ENCODE measurements at regions not wholly inside any gene's neighbourhood (a gene's known extent, or its start where the extent isn't known, plus 50 kb on each side); places are given as distances from the start of the nearest gene placed in this dataset.

- no peaks in the 10 kb centered on the region for H4K20me1 ChIP-seq (ENCODE audit: low read length)
- POLR2A ChIA-PET (ENCODE audit: unreplicated experiment): no interaction called here
- H3K4me1 ChIP-seq (ENCODE audit: insufficient read depth, low read length): no peaks in the 10 kb centered on the region
- no peak overlapping the region for H3K27ac ChIP-seq (ENCODE audit: low read length)
- no peak for ATAC-seq
- TF ChIP-seq EZH2 (IDR thresholded peaks at IDR 0.05; ENCODE audit: low read length, unreplicated experiment) (no peak), CTCF (conservative IDR thresholded peaks at IDR 0.05; ENCODE audit: low read depth, low read length) (no peak), EZH2phosphoT487 (IDR thresholded peaks at IDR 0.05; ENCODE audit: borderline replicate concordance, low read length) (no peak)
- H3K36me3 ChIP-seq (ENCODE audit: low read depth, low read length): no peaks in the 10 kb centered on the region
- no peaks in the 10 kb centered on the region for H3K9me2 ChIP-seq (replicated peaks; ENCODE audit: low read length)
- no peak overlapping the region for H2AFZ ChIP-seq (ENCODE audit: low read length)
- no peaks in the 10 kb centered on the region for H3K9me3 ChIP-seq (ENCODE audit: low read length)
- CTCF ChIA-PET: no interaction called here
- H3K79me2 ChIP-seq (ENCODE audit: low read length): no peaks in the 10 kb centered on the region
- H3F3A ChIP-seq (ENCODE audit: low read length, unreplicated experiment): no peaks in the 10 kb centered on the region
- DNase-seq: no peak
- H3K4me2 ChIP-seq (ENCODE audit: low read length): no peak overlapping the region
- BruUV-seq (replicated peaks): no TSS peak
- no peak overlapping the region for H3K4me3 ChIP-seq (ENCODE audit: low read length)
- intact Hi-C loops (cut with micrococcal nuclease): no loop called here
- H3K9ac ChIP-seq (ENCODE audit: low read length): no peak overlapping the region
- H3K27me3 ChIP-seq (ENCODE audit: low read length): no peaks in the 10 kb centered on the region
These were observed 1085.5 kb upstream of the RBFOX1 start for GRCh38 chr16:6247150-6247549.

- H3F3A ChIP-seq (ENCODE audit: low read length, unreplicated experiment): no peaks in the 10 kb centered on the region
- ATAC-seq (no peak), DNase-seq (no peak)
- ChIA-PET POLR2A (ENCODE audit: unreplicated experiment) (no interaction called here), CTCF (no interaction called here)
- intact Hi-C loops (cut with micrococcal nuclease): no loop called here
- H3K27ac ChIP-seq (ENCODE audit: low read length): no peak overlapping the region
- no peak overlapping the region for H3K4me2 ChIP-seq (ENCODE audit: low read length)
- H3K4me1 ChIP-seq (ENCODE audit: insufficient read depth, low read length): no peaks in the 10 kb centered on the region
- no TSS peak for BruUV-seq (replicated peaks)
- H3K36me3 ChIP-seq (ENCODE audit: low read depth, low read length): no peaks in the 10 kb centered on the region
- H3K27me3 ChIP-seq (ENCODE audit: low read length): no peaks in the 10 kb centered on the region
- H3K9me2 ChIP-seq (replicated peaks; ENCODE audit: low read length): no peaks in the 10 kb centered on the region
- no peaks in the 10 kb centered on the region for H3K79me2 ChIP-seq (ENCODE audit: low read length)
- TF ChIP-seq CTCF (conservative IDR thresholded peaks at IDR 0.05; ENCODE audit: low read depth, low read length): no peak
- TF ChIP-seq EZH2 (IDR thresholded peaks at IDR 0.05; ENCODE audit: low read length, unreplicated experiment): no peak
- TF ChIP-seq EZH2phosphoT487 (IDR thresholded peaks at IDR 0.05; ENCODE audit: borderline replicate concordance, low read length): no peak
- H4K20me1 ChIP-seq (ENCODE audit: low read length): no peaks in the 10 kb centered on the region
- H2AFZ ChIP-seq (ENCODE audit: low read length): no peak overlapping the region
- no peaks in the 10 kb centered on the region for H3K9me3 ChIP-seq (ENCODE audit: low read length)
- no peak overlapping the region for H3K9ac ChIP-seq (ENCODE audit: low read length)
- H3K4me3 ChIP-seq (ENCODE audit: low read length): no peak overlapping the region
These were observed 1086.4 kb upstream of the RBFOX1 start for GRCh38 chr16:6246266-6246665.

- TF ChIP-seq EZH2phosphoT487 (IDR thresholded peaks at IDR 0.05; ENCODE audit: borderline replicate concordance, low read length): no peak
- no peak for TF ChIP-seq CTCF (conservative IDR thresholded peaks at IDR 0.05; ENCODE audit: low read depth, low read length)
- no peak for TF ChIP-seq EZH2 (IDR thresholded peaks at IDR 0.05; ENCODE audit: low read length, unreplicated experiment)
- no peak overlapping the region for H3K4me2 ChIP-seq (ENCODE audit: low read length)
- CTCF ChIA-PET: no interaction called here
- H3K9me2 ChIP-seq (replicated peaks; ENCODE audit: low read length): no peaks in the 10 kb centered on the region
- no peaks in the 10 kb centered on the region for H3K36me3 ChIP-seq (ENCODE audit: low read depth, low read length)
- H3K27me3 ChIP-seq (ENCODE audit: low read length): no peaks in the 10 kb centered on the region
- no peaks in the 10 kb centered on the region for H3K79me2 ChIP-seq (ENCODE audit: low read length)
- H3K9ac ChIP-seq (ENCODE audit: low read length): no peak overlapping the region
- no peak overlapping the region for H3K27ac ChIP-seq (ENCODE audit: low read length)
- no peaks in the 10 kb centered on the region for H4K20me1 ChIP-seq (ENCODE audit: low read length)
- DNase-seq: no peak
- no peaks in the 10 kb centered on the region for H3K4me1 ChIP-seq (ENCODE audit: insufficient read depth, low read length)
- H2AFZ ChIP-seq (ENCODE audit: low read length): no peak overlapping the region
- POLR2A ChIA-PET (ENCODE audit: unreplicated experiment): no interaction called here
- BruUV-seq (replicated peaks): no TSS peak
- no peak overlapping the region for H3K4me3 ChIP-seq (ENCODE audit: low read length)
- no peaks in the 10 kb centered on the region for H3F3A ChIP-seq (ENCODE audit: low read length, unreplicated experiment)
- no peak for ATAC-seq
- H3K9me3 ChIP-seq (ENCODE audit: low read length): no peaks in the 10 kb centered on the region
- intact Hi-C loops (cut with micrococcal nuclease): no loop called here
These were observed 1100.6 kb upstream of the RBFOX1 start for GRCh38 chr16:6232056-6232455.
